ENCODE measurements at regions not wholly inside any gene's neighbourhood (a gene's known extent, or its start where the extent isn't known, plus 50 kb on each side); places are given as distances from the start of the nearest gene placed in this dataset.

GRCh38 chr4:24213961-24214360 lies 324.1 kb upstream of the PPARGC1A start:
- TF ChIP-seq CTCF (conservative IDR thresholded peaks at IDR 0.05; ENCODE audit: low read length), result no peak
- TF ChIP-seq EZH2phosphoT487 (IDR thresholded peaks at IDR 0.05; ENCODE audit: borderline replicate concordance, low read depth, low read length), result no peak
